Karpas-422 (cell line): ENCODE measurements at regions not wholly inside any gene's neighbourhood (a gene's known extent, or its start where the extent isn't known, plus 50 kb on each side); places are given as distances from the start of the nearest gene placed in this dataset.

ENCODE experiments used
- DNase-seq: peaks from one replicate; pipeline ENCODE4 v3.0.0-alpha.2; 2015
- H2AFZ ChIP-seq: fragments of 200-600 bp; sonication (generic); 2 replicates; pipeline ENCODE4 v1.6.1; 2014; ENCODE audit warnings: antibody characterized with exemption, low read length, mixed read lengths
- H3K27ac ChIP-seq: fragments of 200-600 bp; sonication (generic); 2 replicates; pipeline ENCODE4 v1.5.1; 2014; ENCODE audit warnings: mild to moderate bottlenecking, low read length, moderate library complexity
- H3K27me3 ChIP-seq: fragments of 200-600 bp; sonication (generic); 2 replicates; pipeline ENCODE4 v1.6.1; 2014; ENCODE audit warnings: low read length, mixed read lengths
- H3K36me3 ChIP-seq: fragments of 200-600 bp; sonication (generic); 2 replicates; pipeline ENCODE4 v1.6.1; 2014; ENCODE audit warnings: low read length, mixed read lengths; ENCODE audit not compliant: insufficient read depth
- H3K4me1 ChIP-seq: fragments of 200-600 bp; sonication (generic); 2 replicates; pipeline ENCODE4 v1.6.1; 2014; ENCODE audit warnings: mild to moderate bottlenecking, low read length, mixed read lengths
- H3K4me2 ChIP-seq: fragments of 200-600 bp; sonication (generic); 2 replicates; pipeline ENCODE4 v1.6.1; 2014; ENCODE audit warnings: low read length, low read depth, mild to moderate bottlenecking; ENCODE audit not compliant: poor library complexity, severe bottlenecking
- H3K4me3 ChIP-seq: fragments of 200-600 bp; sonication (generic); 2 replicates; pipeline ENCODE4 v1.5.1; 2014; ENCODE audit warnings: mild to moderate bottlenecking, antibody characterized with exemption, low read length, mixed read lengths
- H3K79me2 ChIP-seq: fragments of 200-600 bp; sonication (generic); 2 replicates; pipeline ENCODE4 v1.6.1; 2014; ENCODE audit warnings: mild to moderate bottlenecking, low read length, mixed read lengths
- H3K9ac ChIP-seq: fragments of 200-600 bp; sonication (generic); 2 replicates; pipeline ENCODE4 v1.6.0; 2014; ENCODE audit warnings: low read length
- H3K9me2 ChIP-seq: fragments of 200-600 bp; sonication (generic), shearing (Covaris generic); replicated peaks from 2 replicates; pipeline ENCODE4 v1.6.0; 2014; ENCODE audit warnings: mild to moderate bottlenecking, low read length, moderate library complexity; ENCODE audit not compliant: insufficient read depth
- H3K9me3 ChIP-seq: fragments of 300-700, 200-600 bp; sonication (generic); 2 replicates; pipeline ENCODE4 v1.6.1; 2014; ENCODE audit warnings: low read length, mixed read lengths
- H4K20me1 ChIP-seq: fragments of 200-600 bp; sonication (generic); 2 replicates; pipeline ENCODE4 v1.6.1; 2014; ENCODE audit warnings: mild to moderate bottlenecking, antibody characterized with exemption, low read length, low read depth; ENCODE audit not compliant: insufficient read depth

DNA sequence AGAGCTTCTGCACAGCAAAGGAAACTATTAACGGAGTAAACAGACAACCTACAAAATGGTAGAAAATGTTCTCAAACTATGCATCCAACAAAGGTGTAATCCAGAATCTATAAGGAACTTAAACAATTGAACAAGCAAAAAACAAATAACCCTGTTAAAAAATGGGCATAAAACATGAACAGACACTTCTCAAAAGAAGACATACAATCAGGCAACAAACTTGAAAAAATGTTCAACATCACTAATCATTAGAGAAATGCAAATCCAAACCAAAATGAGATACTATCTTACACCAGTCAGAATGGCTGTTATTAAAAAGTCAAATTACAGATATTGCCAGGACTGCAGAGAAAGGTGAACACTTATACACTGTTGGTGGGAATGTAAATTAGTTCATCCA is 309.6 kb upstream of the KLF3 start:
- no peaks in the 10 kb centered on the region for H3K79me2 ChIP-seq
- H3K4me2 ChIP-seq, result no peak overlapping the region
- no peak overlapping the region for H3K9ac ChIP-seq
- no peaks in the 10 kb centered on the region for H3K36me3 ChIP-seq
- no peaks in the 10 kb centered on the region for H3K4me1 ChIP-seq
- no peak overlapping the region for H3K27ac ChIP-seq
- H3K27me3 ChIP-seq, result no peaks in the 10 kb centered on the region
- no peaks in the 10 kb centered on the region for H4K20me1 ChIP-seq
- H2AFZ ChIP-seq, result no peak overlapping the region
- H3K9me3 ChIP-seq, result no peaks in the 10 kb centered on the region
- no peak for DNase-seq
- H3K9me2 ChIP-seq, result no peaks in the 10 kb centered on the region
- no peak overlapping the region for H3K4me3 ChIP-seq

- DNase-seq, result no peak
- H3K27ac ChIP-seq, result no peak overlapping the region
- no peaks in the 10 kb centered on the region for H3K9me3 ChIP-seq
- H4K20me1 ChIP-seq, result no peaks in the 10 kb centered on the region
- no peak overlapping the region for H2AFZ ChIP-seq
- H3K4me1 ChIP-seq, result no peaks in the 10 kb centered on the region
- H3K9me2 ChIP-seq, result no peaks in the 10 kb centered on the region
- no peak overlapping the region for H3K4me2 ChIP-seq
- no peaks in the 10 kb centered on the region for H3K79me2 ChIP-seq
- H3K4me3 ChIP-seq, result no peak overlapping the region
- H3K36me3 ChIP-seq, result no peaks in the 10 kb centered on the region
- no peak overlapping the region for H3K9ac ChIP-seq
- no peaks in the 10 kb centered on the region for H3K27me3 ChIP-seq
Measured at GRCh38 chr4:38354872-38355271, 309.1 kb upstream of the KLF3 start.

- H3K9me3 ChIP-seq, result no peaks in the 10 kb centered on the region
- no peak overlapping the region for H3K9ac ChIP-seq
- DNase-seq, result no peak
- no peaks in the 10 kb centered on the region for H3K4me1 ChIP-seq
- H4K20me1 ChIP-seq, result no peaks in the 10 kb centered on the region
- H3K27me3 ChIP-seq, result no peaks in the 10 kb centered on the region
- no peak overlapping the region for H3K4me3 ChIP-seq
- no peaks in the 10 kb centered on the region for H3K9me2 ChIP-seq
- no peaks in the 10 kb centered on the region for H3K79me2 ChIP-seq
- H3K4me2 ChIP-seq, result no peak overlapping the region
- H2AFZ ChIP-seq, result no peak overlapping the region
- H3K36me3 ChIP-seq, result no peaks in the 10 kb centered on the region
- H3K27ac ChIP-seq, result no peak overlapping the region
Measured at GRCh38 chr4:38356686-38357085, 307.3 kb upstream of the KLF3 start.

DNA sequence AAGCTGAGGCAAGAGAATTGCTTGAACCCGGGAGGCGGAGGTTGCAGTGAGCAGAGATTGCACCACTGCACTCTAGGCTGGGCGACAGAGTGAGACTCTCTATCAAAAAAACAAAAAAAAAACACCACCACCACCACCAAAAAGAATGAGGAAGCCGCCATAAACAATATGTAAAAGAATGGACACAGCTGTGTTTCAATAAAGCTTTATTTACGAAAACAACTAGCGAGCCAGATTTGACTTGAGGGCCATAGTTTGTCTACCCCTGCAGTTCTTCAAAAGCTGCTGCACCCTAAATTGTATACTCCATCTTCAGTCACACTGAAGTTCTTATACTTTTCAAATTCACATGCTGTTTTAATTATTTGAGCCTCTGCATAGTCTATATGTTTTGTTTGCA is 306.5 kb upstream of the KLF3 start:
- no peaks in the 10 kb centered on the region for H3K36me3 ChIP-seq
- no peak overlapping the region for H3K4me2 ChIP-seq
- no peaks in the 10 kb centered on the region for H3K27me3 ChIP-seq
- no peaks in the 10 kb centered on the region for H3K4me1 ChIP-seq
- H4K20me1 ChIP-seq, result no peaks in the 10 kb centered on the region
- H3K79me2 ChIP-seq, result no peaks in the 10 kb centered on the region
- no peak for DNase-seq
- no peak overlapping the region for H3K9ac ChIP-seq
- no peak overlapping the region for H3K4me3 ChIP-seq
- no peak overlapping the region for H2AFZ ChIP-seq
- no peaks in the 10 kb centered on the region for H3K9me2 ChIP-seq
- no peak overlapping the region for H3K27ac ChIP-seq
- no peaks in the 10 kb centered on the region for H3K9me3 ChIP-seq

DNA sequence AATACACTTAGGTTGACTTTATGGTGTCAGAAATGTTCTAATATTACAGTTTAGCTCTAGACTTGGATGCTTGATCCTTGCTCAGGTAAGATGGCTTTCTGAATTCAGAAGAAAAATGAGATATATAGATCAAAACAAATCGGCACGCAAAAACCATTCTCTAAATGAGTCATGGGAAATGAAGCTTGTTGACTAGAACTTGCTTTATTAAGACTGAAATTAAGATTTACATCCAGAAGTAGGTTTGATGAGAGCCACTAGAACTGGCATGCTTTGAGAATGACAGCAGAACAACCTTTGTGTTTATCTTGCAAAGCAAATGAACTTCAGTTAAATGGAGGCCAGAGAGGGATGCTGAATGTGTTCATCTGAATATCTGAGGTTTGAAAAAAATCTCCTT is 304.9 kb upstream of the KLF3 start:
- no peaks in the 10 kb centered on the region for H3K27me3 ChIP-seq
- H3K79me2 ChIP-seq, result no peaks in the 10 kb centered on the region
- H3K27ac ChIP-seq, result no peak overlapping the region
- DNase-seq, result no peak
- H3K36me3 ChIP-seq, result no peaks in the 10 kb centered on the region
- H3K4me2 ChIP-seq, result no peak overlapping the region
- no peaks in the 10 kb centered on the region for H3K9me2 ChIP-seq
- H3K4me3 ChIP-seq, result no peak overlapping the region
- no peak overlapping the region for H3K9ac ChIP-seq
- no peaks in the 10 kb centered on the region for H4K20me1 ChIP-seq
- no peak overlapping the region for H2AFZ ChIP-seq
- no peaks in the 10 kb centered on the region for H3K4me1 ChIP-seq
- no peaks in the 10 kb centered on the region for H3K9me3 ChIP-seq

- no peak for DNase-seq
- H2AFZ ChIP-seq, result no peak overlapping the region
- no peaks in the 10 kb centered on the region for H3K9me3 ChIP-seq
- H3K4me3 ChIP-seq, result no peak overlapping the region
- H3K4me1 ChIP-seq, result no peaks in the 10 kb centered on the region
- H3K27ac ChIP-seq, result no peak overlapping the region
- no peaks in the 10 kb centered on the region for H4K20me1 ChIP-seq
- H3K4me2 ChIP-seq, result no peak overlapping the region
- no peaks in the 10 kb centered on the region for H3K27me3 ChIP-seq
- no peaks in the 10 kb centered on the region for H3K36me3 ChIP-seq
- H3K9ac ChIP-seq, result no peak overlapping the region
- H3K9me2 ChIP-seq, result no peaks in the 10 kb centered on the region
- no peaks in the 10 kb centered on the region for H3K79me2 ChIP-seq
Measured at GRCh38 chr4:38360201-38360600, 303.8 kb upstream of the KLF3 start.

DNA sequence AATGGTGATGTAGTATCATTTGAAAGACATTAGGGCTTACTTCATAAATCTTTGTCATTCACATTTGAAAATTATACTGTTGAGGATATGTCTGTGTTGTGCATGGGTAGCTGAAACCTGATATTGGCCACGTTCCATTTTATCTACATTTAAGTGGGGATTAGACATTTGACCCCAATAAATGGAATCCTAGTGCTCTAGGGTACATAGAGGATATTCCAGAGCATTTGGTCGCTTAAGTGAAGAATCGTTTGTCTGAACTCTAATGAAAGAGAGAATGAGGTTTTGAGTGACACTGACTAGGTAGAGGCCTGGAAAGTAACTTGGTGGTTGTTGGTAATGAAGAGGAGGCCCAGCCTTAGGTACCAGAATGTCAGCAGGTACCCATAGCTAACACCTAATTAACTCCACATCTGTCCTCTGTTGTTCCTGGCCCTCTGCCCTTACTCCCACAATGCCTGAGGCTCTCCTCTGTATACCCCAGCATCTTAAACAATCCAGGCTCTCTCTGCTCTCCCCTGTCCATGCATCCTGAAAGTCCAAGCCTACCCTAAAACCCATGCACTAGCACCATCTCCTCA is 299.5 kb upstream of the KLF3 start:
- Histone ChIP-seq H3K79me2 (no peaks in the 10 kb centered on the region), H3K9me3 (no peaks in the 10 kb centered on the region), H3K4me1 (no peaks in the 10 kb centered on the region), H3K9me2 (no peaks in the 10 kb centered on the region), H2AFZ (no peak overlapping the region), H3K4me3 (no peak overlapping the region), H4K20me1 (no peaks in the 10 kb centered on the region), H3K27ac (no peak overlapping the region), H3K27me3 (no peaks in the 10 kb centered on the region), H3K4me2 (no peak overlapping the region), H3K9ac (no peak overlapping the region), H3K36me3 (no peaks in the 10 kb centered on the region)
- no peak for DNase-seq

DNA sequence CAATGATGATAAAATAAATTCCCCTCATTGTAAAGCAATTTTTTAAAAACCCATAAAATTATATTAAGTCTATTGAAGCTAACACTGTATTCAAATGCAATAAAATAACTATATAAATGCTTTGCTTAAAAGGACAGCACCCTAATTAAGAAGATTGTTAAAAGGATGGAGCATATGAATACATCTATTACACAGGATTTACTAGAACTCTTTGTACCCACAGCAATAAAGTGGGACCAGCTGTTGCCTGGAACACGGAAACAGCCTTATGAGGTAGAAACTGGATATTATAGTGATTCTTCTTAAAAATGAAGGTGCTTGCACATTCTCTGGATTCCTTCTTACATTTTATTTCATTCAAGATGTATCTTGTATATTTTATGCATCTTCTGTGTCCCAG is 298.7 kb upstream of the KLF3 start:
- Histone ChIP-seq H3K4me2 (no peak overlapping the region), H3K4me3 (no peak overlapping the region), H3K9me2 (no peaks in the 10 kb centered on the region)

More for the DNA sequence above, 298.7 kb upstream of the KLF3 start:
- no peaks in the 10 kb centered on the region for H4K20me1 ChIP-seq
- no peaks in the 10 kb centered on the region for H3K9me3 ChIP-seq
- H3K4me1 ChIP-seq, result no peaks in the 10 kb centered on the region
- no peaks in the 10 kb centered on the region for H3K27me3 ChIP-seq
- no peaks in the 10 kb centered on the region for H3K79me2 ChIP-seq
- H3K36me3 ChIP-seq, result no peaks in the 10 kb centered on the region
- H2AFZ ChIP-seq, result no peak overlapping the region
- H3K9ac ChIP-seq, result no peak overlapping the region
- DNase-seq, result no peak
- H3K27ac ChIP-seq, result no peak overlapping the region
